OCI-LY7 (cell line): ENCODE measurements at regions not wholly inside any gene's neighbourhood (a gene's known extent, or its start where the extent isn't known, plus 50 kb on each side); places are given as distances from the start of the nearest gene placed in this dataset.

Source experiments
- EZH2phosphoT487 ChIP-seq: fragments of 200-600 bp; sonication (generic); IDR thresholded peaks from 2 replicates; pipeline ENCODE4 v1.6.1; 2018; ENCODE audit warnings: low read depth, borderline replicate concordance, mild to moderate bottlenecking, mixed run types, antibody characterized with exemption, low read length, moderate library complexity, mixed read lengths
- TF ChIP-seq, protein P1 (sequence below): fragments of 200-600 bp; sonication (generic); conservative IDR thresholded peaks from 2 replicates; pipeline ENCODE4 v1.5.1; 2014; ENCODE audit warnings: mild to moderate bottlenecking, antibody characterized with exemption, low read length, moderate library complexity, mixed read lengths

DNA sequence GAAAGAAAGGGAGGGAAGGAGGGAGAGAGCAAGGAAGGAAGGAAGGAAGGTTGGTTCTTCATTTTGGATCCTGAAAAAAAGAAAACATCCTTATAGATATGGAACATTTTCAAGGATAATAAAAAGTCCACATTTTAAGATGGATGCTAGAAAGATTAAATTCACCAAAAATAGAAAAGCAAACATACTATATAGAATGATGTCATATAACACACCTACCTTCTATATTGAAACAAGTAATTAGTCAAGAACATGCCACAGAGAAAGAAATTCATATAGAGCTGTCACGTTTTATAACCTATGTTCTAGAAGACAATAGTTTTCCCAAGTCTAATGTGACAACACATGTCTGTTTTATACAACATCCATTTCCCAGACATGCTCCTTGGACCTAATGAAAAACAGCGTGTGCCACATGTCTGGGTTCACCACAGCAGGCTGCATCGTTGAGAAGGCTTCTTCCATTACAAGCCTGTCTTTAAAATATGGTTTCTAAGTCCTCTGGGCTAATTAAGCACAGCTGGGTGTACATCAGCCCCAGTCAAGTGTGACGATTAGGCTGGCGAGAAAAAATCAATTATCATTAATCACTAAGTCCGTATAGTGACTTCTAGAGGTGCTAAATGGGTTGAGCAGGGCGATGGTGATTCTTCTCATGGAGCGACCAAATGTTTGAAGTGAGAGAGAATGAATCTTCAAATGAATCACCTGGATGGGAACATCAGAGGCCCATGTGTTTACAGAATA is 301.8 kb downstream of the TLE1 start:
- TF ChIP-seq EZH2phosphoT487, result no peak
- TF ChIP-seq, protein P1, sequence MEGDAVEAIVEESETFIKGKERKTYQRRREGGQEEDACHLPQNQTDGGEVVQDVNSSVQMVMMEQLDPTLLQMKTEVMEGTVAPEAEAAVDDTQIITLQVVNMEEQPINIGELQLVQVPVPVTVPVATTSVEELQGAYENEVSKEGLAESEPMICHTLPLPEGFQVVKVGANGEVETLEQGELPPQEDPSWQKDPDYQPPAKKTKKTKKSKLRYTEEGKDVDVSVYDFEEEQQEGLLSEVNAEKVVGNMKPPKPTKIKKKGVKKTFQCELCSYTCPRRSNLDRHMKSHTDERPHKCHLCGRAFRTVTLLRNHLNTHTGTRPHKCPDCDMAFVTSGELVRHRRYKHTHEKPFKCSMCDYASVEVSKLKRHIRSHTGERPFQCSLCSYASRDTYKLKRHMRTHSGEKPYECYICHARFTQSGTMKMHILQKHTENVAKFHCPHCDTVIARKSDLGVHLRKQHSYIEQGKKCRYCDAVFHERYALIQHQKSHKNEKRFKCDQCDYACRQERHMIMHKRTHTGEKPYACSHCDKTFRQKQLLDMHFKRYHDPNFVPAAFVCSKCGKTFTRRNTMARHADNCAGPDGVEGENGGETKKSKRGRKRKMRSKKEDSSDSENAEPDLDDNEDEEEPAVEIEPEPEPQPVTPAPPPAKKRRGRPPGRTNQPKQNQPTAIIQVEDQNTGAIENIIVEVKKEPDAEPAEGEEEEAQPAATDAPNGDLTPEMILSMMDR, result no peak
